HG03354 (cell line): ENCODE measurements at regions not wholly inside any gene's neighbourhood (a gene's known extent, or its start where the extent isn't known, plus 50 kb on each side); places are given as distances from the start of the nearest gene placed in this dataset.
A peak's percentile ranks its signal among the peaks of the same experiment; 100 is the strongest.
"Not testable (repeated sequence)": the region's sequence is repeated elsewhere in the genome, so short reads cannot be mapped to it uniquely, and the experiment has no call there.

Experiments
- ATAC-seq: cut with Tn5 transposase; IDR thresholded peaks from one replicate; pipeline ENCODE4 v1.9.1; 2021; ENCODE audit warnings: mild to moderate bottlenecking; ENCODE audit not compliant: unreplicated experiment, poor library complexity, severe bottlenecking

DNA sequence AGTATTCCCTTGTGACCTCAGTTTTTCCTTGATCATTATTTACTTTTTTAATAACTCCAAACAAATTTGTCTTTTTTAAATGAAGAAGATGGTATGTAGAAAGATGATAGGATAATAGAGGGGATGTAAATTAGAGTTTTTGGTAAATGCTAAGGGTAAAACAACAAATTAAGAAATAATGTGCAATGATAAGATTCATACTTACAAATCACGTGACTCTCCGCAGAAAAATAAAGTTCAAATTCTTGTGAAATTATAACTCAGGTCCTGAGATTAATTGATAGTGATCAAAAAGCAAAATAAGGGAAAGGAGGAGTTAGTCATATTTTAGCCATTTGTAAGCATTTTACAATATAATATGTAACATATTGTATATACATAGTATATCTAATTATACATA is 304.1 kb upstream of the KCNH7 start:
- ATAC-seq, result no peak

DNA sequence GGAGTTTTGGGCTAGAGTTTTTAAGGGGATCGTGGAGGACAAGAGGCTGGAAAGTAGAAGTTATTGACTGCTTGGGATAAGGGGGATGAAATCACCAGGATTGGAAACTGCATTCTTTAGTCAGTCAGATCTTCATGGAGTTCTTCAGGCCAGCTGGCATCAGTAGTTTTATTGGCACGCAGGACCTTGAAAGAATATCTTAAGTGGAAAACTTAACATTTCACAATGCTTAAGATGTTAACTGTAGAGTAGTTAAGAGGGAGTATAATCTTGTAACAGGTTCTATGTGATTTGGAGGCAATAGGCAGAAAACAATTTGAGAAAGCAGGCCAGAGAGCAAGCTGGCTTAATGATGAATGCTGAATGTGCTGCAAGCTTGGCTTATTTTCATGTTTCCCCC is 300.4 kb upstream of the KCNH7 start:
- ATAC-seq, result no peak

DNA sequence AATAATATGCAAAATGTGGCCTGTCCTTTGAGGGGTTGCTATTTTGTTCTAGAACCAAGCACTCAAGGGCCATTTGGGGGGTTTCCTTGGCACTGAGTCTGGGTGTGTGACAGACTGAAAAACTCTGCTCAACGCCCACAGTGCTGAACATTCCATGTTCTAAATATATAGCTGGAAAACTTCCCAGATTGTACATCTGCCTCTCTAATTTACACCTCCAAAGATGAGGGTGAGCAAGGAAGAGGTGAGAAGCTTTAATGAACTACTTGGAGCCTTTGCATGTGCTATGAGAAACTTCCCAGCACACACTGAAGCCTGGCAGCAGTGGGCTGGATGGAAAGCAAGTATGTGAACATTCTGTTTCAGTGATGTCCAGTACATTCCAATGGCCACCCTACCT is 296.7 kb upstream of the KCNH7 start:
- no peak for ATAC-seq

DNA sequence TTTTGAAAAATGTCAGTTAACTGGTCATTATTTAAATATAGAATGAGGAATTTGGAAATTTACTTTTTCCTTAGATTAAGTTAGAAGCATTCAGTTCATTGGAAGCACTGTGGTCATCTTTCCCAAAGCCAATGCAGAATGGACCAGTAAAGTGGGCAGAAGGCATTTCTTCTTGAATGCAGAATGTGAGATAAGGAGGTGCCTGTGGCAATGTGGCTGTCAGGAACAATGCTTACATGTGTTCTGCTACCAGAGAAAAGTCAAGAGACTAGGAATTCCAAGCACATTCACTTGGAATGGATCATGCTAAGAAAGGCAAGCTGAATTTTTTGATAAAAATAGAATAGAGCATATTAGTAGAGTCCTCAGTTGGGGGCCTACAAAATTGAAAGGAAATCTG is 295.0 kb upstream of the KCNH7 start:
- no peak for ATAC-seq

DNA sequence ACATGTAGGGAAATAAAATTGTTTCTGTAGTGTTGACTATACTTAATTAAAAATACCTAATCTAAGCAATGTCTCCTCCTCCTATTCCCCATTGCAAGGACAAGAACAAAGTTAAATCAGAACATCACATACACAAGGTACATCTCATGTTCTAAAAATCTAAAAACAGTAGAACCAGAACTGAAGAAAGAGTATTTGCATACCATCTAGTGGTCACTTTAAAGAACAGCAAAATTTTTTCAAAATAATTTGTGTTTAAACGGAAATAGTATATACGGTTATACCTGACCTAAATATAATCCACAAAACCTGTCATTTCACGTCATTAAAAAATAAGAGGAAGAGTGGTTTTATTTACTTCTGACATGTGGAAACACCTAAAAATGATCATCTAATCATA is 294.3 kb upstream of the KCNH7 start:
- peak; percentile 66 for ATAC-seq

DNA sequence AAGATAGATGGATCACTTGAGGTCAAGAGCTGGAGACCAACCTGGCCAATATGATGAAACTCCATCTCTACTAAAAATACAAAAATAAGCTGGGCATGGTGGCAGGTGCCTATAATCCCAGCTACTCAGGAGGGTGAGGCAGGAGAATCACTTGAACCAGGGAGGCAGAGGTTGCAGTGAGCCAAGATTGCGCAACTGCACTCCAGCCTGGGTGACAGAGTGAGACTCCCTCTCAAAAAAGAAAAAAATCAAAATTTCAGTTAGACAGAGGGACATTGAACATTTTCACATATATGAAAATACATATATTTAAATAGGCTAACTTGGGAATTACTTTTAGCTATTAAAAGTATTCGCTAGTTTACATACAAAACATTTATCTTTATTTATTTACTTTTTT is 293.6 kb upstream of the KCNH7 start:
- ATAC-seq, result not testable (repeated sequence)

DNA sequence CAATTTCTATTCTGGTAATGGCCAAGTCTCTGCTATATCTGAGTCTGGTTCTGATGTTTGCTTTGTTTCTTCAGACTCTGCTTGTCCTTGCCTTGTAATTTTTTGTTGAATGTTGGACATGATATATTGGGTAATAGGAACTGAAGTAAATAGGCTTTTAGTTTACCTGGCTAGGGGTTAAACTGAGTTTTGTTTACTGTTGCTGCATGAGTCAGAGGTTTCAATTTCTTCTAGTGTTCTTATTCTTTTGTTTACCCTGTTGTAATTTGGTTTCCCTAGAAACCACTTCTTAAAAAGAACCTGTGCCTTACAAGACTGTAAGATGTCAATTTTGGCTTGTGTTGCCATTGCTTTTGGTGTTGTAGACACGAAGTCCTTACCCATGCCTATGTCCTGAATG is 285.0 kb upstream of the KCNH7 start:
- peak; percentile 88 for ATAC-seq

DNA sequence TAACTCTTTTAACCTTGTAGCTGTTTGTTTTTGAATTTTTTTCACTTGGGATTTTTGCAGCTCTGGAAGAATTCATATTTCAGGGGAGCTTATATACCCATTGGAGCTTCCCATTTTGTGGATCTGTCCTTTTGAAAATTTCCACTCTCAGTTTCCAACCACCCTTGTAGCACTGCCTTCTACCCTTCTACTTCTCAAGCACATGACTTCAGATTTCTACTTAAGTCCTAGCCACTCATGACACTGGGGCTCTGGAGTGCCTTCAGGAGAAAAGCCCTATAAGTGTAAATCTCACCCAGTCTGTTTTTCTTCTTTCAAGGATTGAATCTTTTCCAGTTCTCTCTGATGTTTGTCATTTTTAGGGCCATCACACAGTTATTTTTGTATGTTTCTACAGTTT is 283.7 kb upstream of the KCNH7 start:
- ATAC-seq, result no peak

DNA sequence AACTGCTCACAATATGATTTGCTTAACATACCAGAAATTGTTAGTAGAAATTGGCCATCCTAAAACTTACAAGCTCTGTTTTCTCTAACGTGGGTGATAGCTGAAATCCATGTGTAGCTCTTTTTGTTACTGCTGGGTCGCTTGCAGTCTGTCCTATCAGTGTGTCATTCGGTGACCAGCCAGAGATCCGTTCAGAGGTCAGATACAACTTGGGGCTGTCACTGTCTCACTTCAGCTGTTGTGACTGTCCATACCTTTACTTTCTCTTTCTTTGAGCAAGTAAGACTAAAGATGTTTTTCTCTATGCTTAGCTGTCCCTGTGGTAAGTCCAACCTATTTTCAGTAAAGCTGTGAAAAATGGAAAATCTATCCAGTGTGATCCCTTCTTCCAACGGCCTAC is 282.9 kb upstream of the KCNH7 start:
- no peak for ATAC-seq

DNA sequence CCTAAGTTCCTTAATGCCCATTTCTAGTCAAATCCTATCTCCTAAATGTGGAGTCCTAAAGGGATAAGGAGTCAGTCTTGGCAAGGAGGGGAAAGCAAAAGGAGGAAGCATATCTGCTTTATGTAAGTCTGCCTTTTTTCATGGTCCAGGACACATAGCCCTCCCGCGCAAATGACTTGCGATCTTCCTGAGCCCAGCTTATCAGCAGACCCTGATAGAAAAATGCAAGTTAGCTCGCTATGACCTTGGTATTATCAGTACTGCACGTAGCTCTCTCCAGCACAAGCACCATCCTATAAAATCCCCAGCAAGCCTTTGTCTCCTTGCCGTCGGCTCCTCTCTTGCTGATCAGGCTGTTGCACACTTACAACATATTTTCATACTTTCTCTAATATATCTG is 281.4 kb upstream of the KCNH7 start:
- no peak for ATAC-seq

DNA sequence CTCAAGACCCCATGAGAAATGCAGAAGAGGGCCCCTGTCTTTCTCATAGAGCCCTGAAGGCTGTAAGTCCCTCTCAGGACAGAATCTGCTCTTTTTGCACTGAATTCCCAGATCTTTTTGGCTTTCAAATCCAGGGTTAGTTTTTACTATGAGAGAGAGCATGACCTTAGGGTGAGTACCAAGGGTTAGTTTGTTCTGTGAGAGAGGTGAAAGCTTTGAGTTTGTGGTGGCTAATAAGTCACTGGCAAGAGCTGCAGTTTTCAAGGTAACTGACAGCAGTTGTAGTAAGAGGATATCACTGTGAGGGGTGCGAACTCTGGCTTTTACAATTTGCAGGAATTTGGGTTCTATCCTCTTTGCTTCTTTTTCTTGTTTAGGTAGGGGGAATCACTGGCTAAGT is 248.4 kb upstream of the KCNH7 start:
- no peak for ATAC-seq

DNA sequence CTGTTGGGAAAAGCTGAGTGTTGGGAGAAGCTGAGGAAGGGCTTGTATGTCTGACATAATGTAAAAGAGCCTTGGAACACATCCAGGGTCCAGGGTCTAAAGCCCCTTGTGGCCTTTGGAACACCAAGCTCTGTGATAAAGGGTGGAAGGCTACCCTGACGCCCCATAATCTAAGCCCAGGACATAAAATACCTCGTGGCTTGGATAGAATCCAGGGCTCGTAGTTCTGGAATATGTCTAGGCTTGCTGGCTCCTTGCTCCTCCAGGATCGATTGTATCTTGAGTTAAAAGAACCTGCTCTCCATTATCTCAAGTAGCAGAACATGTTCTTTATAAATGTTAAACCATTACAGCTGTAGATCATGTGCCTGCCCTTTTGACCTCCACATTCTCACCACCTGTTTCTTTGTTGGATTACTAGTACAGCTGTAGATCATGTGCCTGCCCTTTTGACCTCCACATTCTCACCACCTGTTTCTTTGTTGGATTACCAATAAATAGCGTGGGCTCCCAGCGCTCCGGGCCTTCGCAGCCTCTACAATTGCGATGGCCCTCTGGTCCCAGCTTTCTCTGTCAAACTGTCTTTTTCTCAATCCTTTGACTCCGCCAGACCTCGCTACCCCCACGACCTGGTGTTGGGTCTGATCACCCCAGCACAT is 246.9 kb upstream of the KCNH7 start:
- not testable (repeated sequence) for ATAC-seq

DNA sequence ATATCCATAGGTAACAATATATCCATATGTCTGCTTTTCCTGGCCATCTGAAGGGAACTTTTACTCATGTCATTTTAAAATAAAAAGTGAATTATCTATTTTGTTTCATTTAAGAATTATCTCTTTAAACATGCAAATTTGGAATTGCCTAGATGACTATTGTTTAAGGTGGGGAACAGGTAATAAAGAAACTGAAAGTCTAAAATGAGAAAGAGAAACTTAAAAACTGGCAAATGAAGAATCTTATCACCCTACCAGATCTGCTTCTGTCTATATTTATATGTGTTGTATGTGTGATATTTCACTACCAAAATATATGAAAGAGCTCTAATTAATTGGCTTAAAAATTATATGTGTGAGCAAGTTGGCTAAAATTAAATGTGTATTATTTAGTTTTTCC is 243.2 kb upstream of the KCNH7 start:
- no peak for ATAC-seq

DNA sequence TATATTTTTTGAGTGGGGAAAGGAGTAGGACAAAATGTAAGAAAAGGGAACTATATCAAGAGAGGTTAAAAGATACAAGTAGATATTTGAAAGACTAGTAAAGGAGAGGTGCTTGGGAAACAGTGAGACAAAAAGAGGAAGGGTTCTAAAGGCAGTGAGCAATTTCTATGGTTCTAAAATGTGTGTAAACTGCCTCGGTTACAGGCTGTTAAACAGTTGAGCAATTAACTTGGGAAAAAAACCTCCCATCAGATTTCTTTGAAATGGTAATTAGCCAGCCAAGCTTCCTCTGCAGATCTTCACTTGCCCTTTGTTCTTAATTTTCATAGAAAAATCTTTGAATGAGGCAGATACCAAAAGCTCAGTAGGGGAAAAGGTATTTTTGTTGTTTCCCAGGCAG is 238.7 kb upstream of the KCNH7 start:
- ATAC-seq, result no peak

DNA sequence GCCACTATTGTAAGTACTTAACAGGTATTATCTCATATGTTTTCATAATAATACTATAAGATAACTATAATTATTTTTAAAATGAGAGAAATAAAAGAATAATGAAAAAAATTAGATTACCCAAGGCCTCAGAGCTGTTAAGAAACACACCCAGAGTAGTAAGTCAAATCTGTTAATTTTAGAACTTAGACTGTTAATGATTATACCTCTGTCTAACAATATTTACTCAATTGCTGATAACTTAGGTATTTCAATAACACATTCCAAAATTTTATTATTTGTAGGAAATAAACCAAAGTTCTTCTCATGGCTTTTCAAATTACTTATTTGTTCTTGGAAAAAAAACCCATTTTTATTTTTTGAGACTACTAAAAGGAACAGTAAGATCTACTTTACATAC is 227.5 kb upstream of the KCNH7 start:
- no peak for ATAC-seq

DNA sequence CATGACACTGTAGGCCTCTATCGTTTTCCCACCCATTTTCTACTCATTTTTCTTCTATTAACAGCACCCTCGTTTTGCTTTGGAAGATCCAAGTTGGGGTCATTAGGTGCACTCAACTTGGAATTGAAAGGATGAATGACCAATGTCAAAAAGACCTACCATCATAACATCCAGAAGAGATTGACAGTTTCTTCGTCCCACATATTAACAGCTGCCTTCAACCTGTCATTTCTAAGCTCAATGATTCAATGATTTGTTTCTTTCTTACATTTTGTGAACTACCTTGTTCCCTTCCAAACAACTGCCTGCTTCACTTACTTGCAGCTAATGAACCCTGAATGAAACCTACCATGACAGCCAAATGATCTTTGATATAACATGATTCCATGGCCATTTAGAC is 224.0 kb upstream of the KCNH7 start:
- ATAC-seq, result no peak

DNA sequence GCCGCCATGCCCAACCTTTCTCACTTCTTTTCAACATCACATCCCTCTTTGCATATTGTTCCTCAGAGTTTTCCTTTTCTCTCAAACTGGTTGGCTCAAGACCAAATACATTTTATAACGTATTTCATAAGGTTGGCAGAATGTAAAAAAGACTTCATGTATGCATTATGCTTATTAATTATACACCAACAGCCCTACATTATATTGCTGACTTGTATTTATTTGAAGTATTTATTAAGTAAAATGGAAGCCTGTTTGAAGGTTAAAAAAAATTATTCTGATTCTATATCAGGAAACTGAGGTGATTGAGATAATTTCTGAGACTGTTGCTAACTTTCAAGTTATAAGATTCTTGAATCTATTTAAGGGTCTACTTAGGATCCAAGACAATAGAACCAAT is 208.0 kb upstream of the KCNH7 start:
- no peak for ATAC-seq

DNA sequence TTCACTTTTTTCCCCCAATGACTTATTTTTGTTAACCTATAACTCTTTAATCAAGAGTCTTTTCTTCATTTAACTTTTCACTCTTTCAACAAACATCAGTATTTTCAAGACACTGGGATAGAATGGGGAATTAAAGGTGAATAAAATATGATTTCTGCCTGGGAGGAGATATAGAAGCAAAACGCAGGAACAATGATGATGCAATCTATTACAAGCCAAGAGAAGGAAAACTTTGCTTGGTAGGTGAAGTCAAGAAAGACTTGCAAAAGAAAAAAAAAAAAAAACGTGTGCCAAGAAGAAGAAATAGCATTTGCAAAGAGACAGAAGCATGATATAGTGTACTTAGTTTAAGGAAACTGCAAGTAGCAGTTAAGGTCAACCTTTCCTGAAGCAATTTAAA is 207.3 kb upstream of the KCNH7 start:
- no peak for ATAC-seq

DNA sequence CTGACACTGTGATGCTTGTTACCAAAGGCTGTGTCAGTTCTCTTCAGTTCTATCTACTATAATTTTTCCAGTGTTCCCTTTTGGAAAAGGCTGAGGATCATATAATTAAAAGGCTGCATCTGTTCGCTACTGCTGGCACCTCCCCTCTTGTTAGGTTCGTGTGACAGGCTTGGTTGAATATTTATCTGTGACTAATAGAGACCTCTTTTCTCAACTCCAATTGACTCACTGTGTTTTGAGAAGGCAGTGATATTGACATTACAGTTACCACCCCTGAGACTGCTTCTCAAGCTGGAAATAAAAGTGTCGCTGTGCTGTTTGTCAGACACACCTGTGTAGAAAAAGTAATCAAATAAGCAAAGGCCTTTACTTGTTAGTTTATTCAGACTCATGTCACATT is 205.5 kb upstream of the KCNH7 start:
- ATAC-seq, result no peak

DNA sequence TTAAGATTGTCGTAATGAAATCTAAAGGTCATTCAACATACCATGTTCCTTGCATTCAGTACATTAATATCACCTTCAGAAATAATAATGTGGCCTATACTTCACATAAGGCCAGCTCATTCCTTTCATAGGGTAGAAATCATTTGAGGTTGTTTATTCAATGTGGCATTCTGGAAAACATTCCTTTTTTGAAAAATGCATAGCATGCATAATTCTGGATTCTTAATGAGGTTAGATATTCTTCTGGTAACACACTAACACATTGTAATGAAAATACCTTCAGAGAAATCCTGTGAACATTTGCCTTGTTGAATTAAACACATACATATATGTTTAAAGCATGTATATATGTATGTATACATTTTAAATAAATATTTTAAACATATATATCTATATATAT is 204.6 kb upstream of the KCNH7 start:
- no peak for ATAC-seq

DNA sequence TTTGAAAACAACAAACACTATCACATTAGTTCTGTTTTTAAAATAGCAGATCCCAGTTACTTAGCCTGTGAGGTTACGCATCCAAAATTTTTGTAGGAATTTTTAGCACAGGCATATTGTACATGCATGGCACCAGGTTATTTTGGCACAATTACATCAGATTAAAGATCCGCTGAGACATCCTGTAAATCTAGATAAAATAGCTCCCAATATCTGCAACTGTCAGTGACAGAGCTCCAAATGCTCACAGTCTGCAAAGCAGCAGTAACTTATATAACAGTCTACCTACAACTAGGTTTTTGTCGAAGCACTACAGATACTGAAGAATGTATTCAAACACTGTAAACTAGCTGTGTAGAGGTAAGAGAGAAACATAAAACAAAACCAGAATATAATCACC is 200.7 kb upstream of the KCNH7 start:
- no peak for ATAC-seq

DNA sequence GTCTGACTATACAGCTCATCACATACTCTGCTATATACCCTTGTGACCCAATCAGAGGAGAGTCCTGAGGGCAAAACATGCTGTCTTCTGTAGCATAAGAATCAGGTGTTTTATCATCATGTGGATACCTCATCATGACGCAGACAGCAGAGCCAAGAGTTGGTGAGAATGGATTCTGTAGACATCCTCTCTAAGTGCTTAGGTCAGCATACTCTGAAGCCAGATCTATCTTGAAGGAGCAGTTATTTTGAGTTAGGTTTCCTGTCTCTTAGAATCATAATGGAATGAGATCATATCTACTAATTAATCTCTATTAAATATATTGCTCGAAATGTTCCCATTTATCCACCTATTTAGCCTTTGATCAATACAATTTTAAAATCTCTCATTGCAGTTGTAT is 190.2 kb upstream of the KCNH7 start:
- ATAC-seq, result no peak
